ENCODE measurements at regions not wholly inside any gene's neighbourhood (a gene's known extent, or its start where the extent isn't known, plus 50 kb on each side); places are given as distances from the start of the nearest gene placed in this dataset.

DNA sequence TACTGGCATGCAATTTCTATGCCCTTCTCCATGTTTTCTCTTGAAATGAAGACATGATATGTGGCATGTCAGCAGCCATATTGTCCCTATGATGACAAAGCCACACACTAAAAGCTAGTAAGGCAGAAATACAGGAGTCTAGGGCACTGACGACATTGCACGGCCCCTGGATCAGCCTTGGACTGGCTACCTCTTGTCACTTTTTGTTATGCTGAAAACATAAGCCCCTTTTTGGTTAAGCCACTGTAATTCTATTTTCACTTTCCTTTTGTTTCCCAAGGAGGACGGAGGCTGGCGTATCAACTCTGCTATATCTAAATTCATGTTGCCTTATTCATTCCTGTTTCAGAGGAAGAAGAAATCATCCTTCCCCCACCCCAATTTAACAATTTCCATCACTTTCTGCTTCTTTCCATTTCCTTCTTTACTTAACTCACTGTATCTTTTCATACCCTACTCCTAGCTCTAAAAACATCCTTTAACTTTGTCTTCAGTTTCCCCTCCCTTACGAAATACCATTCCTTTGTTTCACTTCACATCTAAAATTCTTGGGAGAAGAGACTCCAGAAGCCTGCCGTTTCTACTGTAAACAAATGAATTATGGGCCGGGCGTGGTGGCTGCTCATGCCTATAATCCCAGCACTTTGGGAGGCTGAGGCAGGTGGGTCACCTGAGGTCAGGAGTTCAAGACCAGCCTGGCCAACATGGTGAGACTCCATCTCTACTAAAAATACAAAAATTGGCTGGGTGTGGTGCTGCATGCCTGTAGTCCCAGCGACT, 364.1 kb downstream of the PCNX1 start:
- peaks cover 0 to 4% (median 0%) of the 10 kb centered on the region in 4 donors for H3K9me3 ChIP-seq (ENCODE audit: control insufficient read depth in 4 of 4, insufficient read depth in 3 of 4, low read length in 3 of 4)
- WGBS, 2 donors, result 88 to 89% methylated on average over 9 of the region's 9 CpGs
- DNase-seq (no peak), ATAC-seq (ENCODE audit: insufficient read depth, low FRiP score) (no peak)
- H3K4me1 ChIP-seq (ENCODE audit: control insufficient read depth in 5 of 5, insufficient read depth in 5 of 5, low read length in 5 of 5), result peaks cover 0 to 3% (median 0%) of the 10 kb centered on the region in 5 donors
- H3K36me3 ChIP-seq (ENCODE audit: control insufficient read depth in 4 of 4, insufficient read depth in 4 of 4, low read length in 4 of 4), result no peaks in the 10 kb centered on the region
- no peak overlapping the region for H3K4me3 ChIP-seq
- no peak overlapping the region for H3K9ac ChIP-seq (ENCODE audit: insufficient read depth in 1 of 2, low read length in 2 of 2)
- H3K27me3 ChIP-seq (ENCODE audit: control insufficient read depth in 3 of 3, insufficient read depth in 3 of 3, low read length in 2 of 3), result no peaks in the 10 kb centered on the region
- TF ChIP-seq, protein P1, sequence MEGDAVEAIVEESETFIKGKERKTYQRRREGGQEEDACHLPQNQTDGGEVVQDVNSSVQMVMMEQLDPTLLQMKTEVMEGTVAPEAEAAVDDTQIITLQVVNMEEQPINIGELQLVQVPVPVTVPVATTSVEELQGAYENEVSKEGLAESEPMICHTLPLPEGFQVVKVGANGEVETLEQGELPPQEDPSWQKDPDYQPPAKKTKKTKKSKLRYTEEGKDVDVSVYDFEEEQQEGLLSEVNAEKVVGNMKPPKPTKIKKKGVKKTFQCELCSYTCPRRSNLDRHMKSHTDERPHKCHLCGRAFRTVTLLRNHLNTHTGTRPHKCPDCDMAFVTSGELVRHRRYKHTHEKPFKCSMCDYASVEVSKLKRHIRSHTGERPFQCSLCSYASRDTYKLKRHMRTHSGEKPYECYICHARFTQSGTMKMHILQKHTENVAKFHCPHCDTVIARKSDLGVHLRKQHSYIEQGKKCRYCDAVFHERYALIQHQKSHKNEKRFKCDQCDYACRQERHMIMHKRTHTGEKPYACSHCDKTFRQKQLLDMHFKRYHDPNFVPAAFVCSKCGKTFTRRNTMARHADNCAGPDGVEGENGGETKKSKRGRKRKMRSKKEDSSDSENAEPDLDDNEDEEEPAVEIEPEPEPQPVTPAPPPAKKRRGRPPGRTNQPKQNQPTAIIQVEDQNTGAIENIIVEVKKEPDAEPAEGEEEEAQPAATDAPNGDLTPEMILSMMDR (IDR thresholded peaks at IDR 0.05; ENCODE audit: control extremely low read depth, extremely low read depth), result no peak
- no peak overlapping the region for H3K27ac ChIP-seq (ENCODE audit: low read depth in 1 of 2, low read length in 1 of 2)

DNA sequence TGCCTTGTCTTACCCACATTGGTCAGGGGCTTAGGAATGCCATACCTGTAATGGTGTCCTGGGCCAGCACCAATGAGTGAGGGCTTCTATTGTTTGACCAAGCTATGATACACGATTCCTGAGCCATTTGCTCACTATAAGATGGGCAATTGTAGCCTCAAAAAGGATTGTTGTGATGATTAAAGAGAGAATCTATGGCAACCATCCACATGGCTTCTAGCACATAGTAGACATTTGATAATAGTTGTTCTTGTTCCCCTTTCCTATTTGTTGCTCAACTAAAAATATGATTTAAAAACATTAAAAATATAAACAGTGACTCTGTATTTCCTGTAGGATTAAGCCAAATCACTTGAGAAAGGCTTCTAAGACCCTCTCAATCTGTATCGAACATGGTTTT, 366.1 kb downstream of the PCNX1 start:
- Histone ChIP-seq H3K9ac (ENCODE audit: insufficient read depth in 1 of 2, low read length in 2 of 2) (no peak overlapping the region), H3K27ac (ENCODE audit: low read depth in 1 of 2, low read length in 1 of 2) (no peak overlapping the region), H3K4me1 (ENCODE audit: control insufficient read depth in 5 of 5, insufficient read depth in 5 of 5, low read length in 5 of 5) (peaks cover 0 to 3% (median 0%) of the 10 kb centered on the region in 5 donors), H3K4me3 (no peak overlapping the region), H3K36me3 (ENCODE audit: control insufficient read depth in 4 of 4, insufficient read depth in 4 of 4, low read length in 4 of 4) (no peaks in the 10 kb centered on the region), H3K27me3 (ENCODE audit: control insufficient read depth in 3 of 3, insufficient read depth in 3 of 3, low read length in 2 of 3) (no peaks in the 10 kb centered on the region), H3K9me3 (ENCODE audit: control insufficient read depth in 4 of 4, insufficient read depth in 3 of 4, low read length in 3 of 4) (peaks cover 0 to 4% (median 0%) of the 10 kb centered on the region in 4 donors)
- TF ChIP-seq, protein P1 (IDR thresholded peaks at IDR 0.05; ENCODE audit: control extremely low read depth, extremely low read depth), result no peak
- DNase-seq (peak in 2 of 3 donors; percentile 55 to 69), ATAC-seq (ENCODE audit: insufficient read depth, low FRiP score) (no peak)
- 78 to 86% methylated on average over 2 of the region's 2 CpGs for WGBS, 2 donors

DNA sequence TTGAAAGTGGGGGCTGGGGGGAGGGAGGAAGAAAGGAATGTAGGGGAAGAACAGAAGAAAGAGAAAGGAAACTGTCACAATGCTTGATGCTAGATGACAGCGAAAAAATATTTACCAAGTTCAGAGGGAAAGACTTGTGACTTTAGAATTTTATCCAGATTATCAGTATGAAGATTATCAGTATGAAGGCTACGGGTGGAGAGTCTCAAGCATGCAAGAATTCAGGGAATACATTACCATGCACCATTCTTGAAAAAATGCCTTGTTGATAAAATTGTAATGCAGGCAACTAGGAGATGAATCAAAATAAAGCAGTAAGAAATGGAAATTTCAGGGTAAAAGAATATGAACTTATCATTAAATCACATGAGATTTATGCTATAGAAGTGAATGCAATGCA, 376.8 kb downstream of the PCNX1 start:
- no peak for ATAC-seq (ENCODE audit: insufficient read depth, low FRiP score)
- no peaks in the 10 kb centered on the region for H3K4me1 ChIP-seq (ENCODE audit: control insufficient read depth in 5 of 5, insufficient read depth in 5 of 5, low read length in 5 of 5)
- no peaks in the 10 kb centered on the region for H3K27me3 ChIP-seq (ENCODE audit: control insufficient read depth in 3 of 3, insufficient read depth in 3 of 3, low read length in 2 of 3)
- WGBS, 2 donors, result 71 to 81% methylated on average over 2 of the region's 2 CpGs
- DNase-seq, result no peak
- H3K4me3 ChIP-seq, result no peak overlapping the region
- H3K9me3 ChIP-seq (ENCODE audit: control insufficient read depth in 4 of 4, insufficient read depth in 3 of 4, low read length in 3 of 4), result peaks cover 0 to 4% (median 1%) of the 10 kb centered on the region in 4 donors
- no peak overlapping the region for H3K9ac ChIP-seq (ENCODE audit: insufficient read depth in 1 of 2, low read length in 2 of 2)
- no peak overlapping the region for H3K27ac ChIP-seq (ENCODE audit: low read depth in 1 of 2, low read length in 1 of 2)
- H3K36me3 ChIP-seq (ENCODE audit: control insufficient read depth in 4 of 4, insufficient read depth in 4 of 4, low read length in 4 of 4), result no peaks in the 10 kb centered on the region
- TF ChIP-seq, protein P1 (IDR thresholded peaks at IDR 0.05; ENCODE audit: control extremely low read depth, extremely low read depth), result no peak

Measured in lung (tissue), 11 donors.